SK-N-SH (cell line): ENCODE measurements at regions not wholly inside any gene's neighbourhood (a gene's known extent, or its start where the extent isn't known, plus 50 kb on each side); places are given as distances from the start of the nearest gene placed in this dataset.

ENCODE experiments used
- CTCF ChIA-PET: fragments of 300-600, 350-600 bp; formaldehyde crosslinking; extraction: SDS; loops from one replicate; lab custom pipeline; 2021; lab: Yijun Ruan, JAX
- POLR2A ChIA-PET: fragments of 350-600 bp; sonication (Branson Sonifier 250); formaldehyde crosslinking; extraction: SDS; loops from one replicate; lab custom pipeline; 2020; ENCODE audit warnings: antibody characterized with exemption, inconsistent platforms; lab: Yijun Ruan, JAX
- DNase-seq: peaks from one replicate; pipeline ENCODE4 v3.0.0; 2012
- H2AFZ ChIP-seq: fragments of 200-600 bp; sonication (generic); 2 replicates; pipeline ENCODE4 v1.8.1; 2016; ENCODE audit warnings: antibody characterized with exemption, mild to moderate bottlenecking, low read depth
- H3F3A ChIP-seq: fragments of 200-600 bp; sonication (generic); replicated peaks from 2 replicates; pipeline ENCODE3; 2016; ENCODE audit warnings: antibody characterized with exemption, mild to moderate bottlenecking; ENCODE audit not compliant: insufficient read depth
- H3K27ac ChIP-seq, 2 experiments: fragments of 200-500 bp in 1 of 2; fragments of 200-600 bp in 1 of 2; sonication (Bioruptor generic) in 1 of 2; sonication (generic), shearing (Covaris generic) in 1 of 2; 2 replicates each; pipeline versions ENCODE4 v1.5.1 to v1.6.1; 2014 to 2016; ENCODE audit warnings: low read depth in 2 of 2, inconsistent platforms in 1 of 2, low read length in 1 of 2, mild to moderate bottlenecking in 1 of 2, mixed read lengths in 1 of 2
- H3K27me3 ChIP-seq: fragments of 200-600 bp; sonication (generic), shearing (Covaris generic); 2 replicates; pipeline ENCODE4 v1.6.1; 2016; ENCODE audit warnings: mixed run types; ENCODE audit not compliant: insufficient read depth
- H3K36me3 ChIP-seq, 2 experiments: fragments of 200-500 bp in 1 of 2; fragments of 200-600 bp in 1 of 2; sonication (Bioruptor generic) in 1 of 2; sonication (generic) in 1 of 2; replicated peaks in 1 of 2; 2 replicates each; pipeline versions ENCODE3 to v1.5.1; 2014 to 2016; ENCODE audit warnings: low read length in 1 of 2, mild to moderate bottlenecking in 1 of 2; ENCODE audit not compliant: insufficient read depth in 2 of 2, control insufficient read depth in 1 of 2
- H3K4me1 ChIP-seq, 2 experiments: fragments of 200-500 bp in 1 of 2; fragments of 200-600 bp in 1 of 2; sonication (Bioruptor generic) in 1 of 2; sonication (generic), shearing (Covaris generic) in 1 of 2; 2 replicates each; pipeline versions ENCODE4 v1.5.1 to v1.6.1; 2014 to 2016; ENCODE audit warnings: low read depth in 1 of 2, low read length in 1 of 2, mixed run types in 1 of 2; ENCODE audit not compliant: insufficient read depth in 2 of 2, control insufficient read depth in 1 of 2
- H3K4me2 ChIP-seq: fragments of 200-600 bp; sonication (generic), shearing (Covaris generic); 2 replicates; pipeline ENCODE4 v1.6.1; 2017; ENCODE audit warnings: mixed run types
- H3K4me3 ChIP-seq, 2 experiments: fragments of 200-500 bp in 1 of 2; fragments of 200-600 bp in 1 of 2; sonication (Bioruptor generic) in 1 of 2; sonication (generic), shearing (Covaris generic) in 1 of 2; 2 replicates each; pipeline versions ENCODE4 v1.5.1 to v1.8.1; 2014 to 2016; ENCODE audit warnings: low read depth in 2 of 2, inconsistent platforms in 1 of 2, low read length in 1 of 2, mild to moderate bottlenecking in 1 of 2, mixed read lengths in 1 of 2, moderate library complexity in 1 of 2
- H3K79me2 ChIP-seq: fragments of 200-600 bp; sonication (generic); 2 replicates; pipeline ENCODE4 v1.8.1; 2017; ENCODE audit warnings: mild to moderate bottlenecking; ENCODE audit not compliant: insufficient read depth
- H3K9ac ChIP-seq: fragments of 200-600 bp; sonication (generic); 2 replicates; pipeline ENCODE4 v1.6.1; 2017; ENCODE audit warnings: mixed run types
- H3K9me2 ChIP-seq: fragments of 200-600 bp; sonication (generic); 2 replicates; pipeline ENCODE4 v1.6.1; 2017; ENCODE audit warnings: mixed run types
- H3K9me3 ChIP-seq: fragments of 200-600 bp; sonication (generic); 2 replicates; pipeline ENCODE4 v1.6.1; 2017; ENCODE audit warnings: mixed run types, mild to moderate bottlenecking, moderate library complexity
- H4K20me1 ChIP-seq: fragments of 200-600 bp; sonication (generic); 2 replicates; pipeline ENCODE4 v1.6.1; 2017; ENCODE audit warnings: mild to moderate bottlenecking, mixed run types; ENCODE audit not compliant: insufficient read depth
- CHD2 ChIP-seq: fragments of 150-350 bp; IDR thresholded peaks from 2 replicates; pipeline ENCODE4 v1.6.1; 2018; ENCODE audit warnings: low read length; ENCODE audit not compliant: partially characterized antibody
- ELF1 ChIP-seq: IDR thresholded peaks from 2 replicates; pipeline ENCODE4 v1.4.0; 2012
- EP300 ChIP-seq, 2 experiments: IDR thresholded peaks; 2 replicates each; pipeline versions ENCODE4 v1.4.0 to v1.6.1; 2012; ENCODE audit warnings: borderline replicate concordance in 1 of 2, low read depth in 1 of 2, low read length in 1 of 2
- EZH2phosphoT487 ChIP-seq: fragments of 200-600 bp; sonication (generic); IDR thresholded peaks from 2 replicates; pipeline ENCODE4 v1.6.1; 2017; ENCODE audit warnings: low read depth, mixed run types, mild to moderate bottlenecking, antibody characterized with exemption, moderate library complexity, borderline replicate concordance
- FOXJ3 ChIP-seq: sonication (generic); formaldehyde crosslinking; IDR thresholded peaks from 2 replicates; pipeline ENCODE4 v1.5.1; 2020; ENCODE audit warnings: mild to moderate bottlenecking, missing genetic modification reagents
- FOXM1 ChIP-seq: IDR thresholded peaks from 2 replicates; pipeline ENCODE4 v1.4.0; 2012; ENCODE audit warnings: low read depth, mild to moderate bottlenecking
- GATA2 ChIP-seq: sonication (generic); formaldehyde crosslinking; IDR thresholded peaks from 2 replicates; pipeline ENCODE4 v1.5.0; 2020; ENCODE audit warnings: mild to moderate bottlenecking, missing genetic modification reagents
- JUND ChIP-seq: IDR thresholded peaks from 2 replicates; pipeline ENCODE4 v1.4.0; 2012
- NRF1 ChIP-seq: IDR thresholded peaks from 2 replicates; pipeline ENCODE4 v1.6.1; 2012; ENCODE audit warnings: low read depth, mild to moderate bottlenecking, low read length
- PBX3 ChIP-seq: IDR thresholded peaks from 2 replicates; pipeline ENCODE4; 2012
- RFX5 ChIP-seq: IDR thresholded peaks from 2 replicates; pipeline ENCODE4 v1.6.1; 2012; ENCODE audit warnings: mild to moderate bottlenecking, improper control_type of control experiment, low read length
- SIN3A ChIP-seq: IDR thresholded peaks from 2 replicates; pipeline ENCODE4 v1.6.1; 2012; ENCODE audit warnings: low read depth, mild to moderate bottlenecking, low read length, moderate library complexity, borderline replicate concordance
- SMC3 ChIP-seq: IDR thresholded peaks from 2 replicates; pipeline ENCODE4 v1.6.1; 2012; ENCODE audit warnings: low read depth, low read length, improper control_type of control experiment
- TAF1 ChIP-seq: IDR thresholded peaks from 2 replicates; pipeline ENCODE4 v1.6.1; 2012; ENCODE audit warnings: low read depth, mild to moderate bottlenecking, low read length, moderate library complexity, borderline replicate concordance
- TCF12 ChIP-seq: IDR thresholded peaks from 2 replicates; pipeline ENCODE4 v1.4.0; 2012
- USF1 ChIP-seq: IDR thresholded peaks from 2 replicates; pipeline ENCODE4 v1.4.0; 2012; ENCODE audit warnings: low read depth, borderline replicate concordance
- YY1 ChIP-seq: IDR thresholded peaks from 2 replicates; pipeline ENCODE4 v1.4.0; 2012; ENCODE audit warnings: low read depth, mild to moderate bottlenecking
- WGBS: methylation state at CpG from one replicate; pipeline ENCODE4 v1.1.6; 2017; ENCODE audit warnings: low lambda C conversion rate; 5-methylcytosine and 5-hydroxymethylcytosine counted together
- TF ChIP-seq, protein P1 (sequence below): fragments of 150-350 bp; IDR thresholded peaks from 2 replicates; pipeline ENCODE4 v1.6.1; 2017; ENCODE audit warnings: antibody characterized with exemption, low read length, low read depth, borderline replicate concordance
- TF ChIP-seq, protein P2 (sequence below): fragments of 150-350 bp; IDR thresholded peaks from 2 replicates; pipeline ENCODE4 v1.6.1; 2016; ENCODE audit warnings: mild to moderate bottlenecking, low read depth, low read length

DNA sequence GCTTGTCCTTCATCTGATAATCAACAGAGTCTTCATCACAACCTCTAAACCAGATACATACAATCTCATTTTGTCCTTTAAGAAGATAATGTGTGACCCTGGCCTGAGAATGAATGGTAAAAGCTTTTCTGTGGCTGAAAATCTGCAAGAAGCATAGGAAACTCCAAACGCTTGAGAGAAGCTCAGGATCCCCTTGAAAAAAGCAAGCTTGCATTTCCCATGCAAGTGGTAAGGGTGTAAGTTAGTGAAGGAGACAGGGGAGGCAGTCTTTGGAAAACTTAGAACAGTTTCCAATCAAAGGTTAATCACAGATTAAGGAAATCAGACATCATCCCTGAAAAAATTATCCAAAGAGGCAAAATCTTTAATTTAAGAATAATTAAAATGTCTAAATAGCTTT is 413.6 kb upstream of the SALL3 start:
- no peaks in the 10 kb centered on the region for H3F3A ChIP-seq
- H3K9ac ChIP-seq = no peak overlapping the region
- TF ChIP-seq SIN3A (no peak), FOXM1 (no peak), ELF1 (no peak), USF1 (no peak), TAF1 (no peak), YY1 (no peak), GATA2 (CRISPR knock-in tag) (no peak), PBX3 (no peak), RFX5 (no peak), FOXJ3 (CRISPR knock-in tag) (no peak), NRF1 (no peak), SMC3 (no peak), JUND (no peak), EZH2phosphoT487 (no peak), TCF12 (no peak), EP300 (IDR thresholded peaks at IDR 0.05; ENCODE audit: borderline replicate concordance in 1 of 2, low read depth in 1 of 2, low read length in 1 of 2) (no peak), CHD2 (no peak)
- TF ChIP-seq, protein P1, sequence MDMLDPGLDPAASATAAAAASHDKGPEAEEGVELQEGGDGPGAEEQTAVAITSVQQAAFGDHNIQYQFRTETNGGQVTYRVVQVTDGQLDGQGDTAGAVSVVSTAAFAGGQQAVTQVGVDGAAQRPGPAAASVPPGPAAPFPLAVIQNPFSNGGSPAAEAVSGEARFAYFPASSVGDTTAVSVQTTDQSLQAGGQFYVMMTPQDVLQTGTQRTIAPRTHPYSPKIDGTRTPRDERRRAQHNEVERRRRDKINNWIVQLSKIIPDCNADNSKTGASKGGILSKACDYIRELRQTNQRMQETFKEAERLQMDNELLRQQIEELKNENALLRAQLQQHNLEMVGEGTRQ = no peak
- TF ChIP-seq, protein P2, sequence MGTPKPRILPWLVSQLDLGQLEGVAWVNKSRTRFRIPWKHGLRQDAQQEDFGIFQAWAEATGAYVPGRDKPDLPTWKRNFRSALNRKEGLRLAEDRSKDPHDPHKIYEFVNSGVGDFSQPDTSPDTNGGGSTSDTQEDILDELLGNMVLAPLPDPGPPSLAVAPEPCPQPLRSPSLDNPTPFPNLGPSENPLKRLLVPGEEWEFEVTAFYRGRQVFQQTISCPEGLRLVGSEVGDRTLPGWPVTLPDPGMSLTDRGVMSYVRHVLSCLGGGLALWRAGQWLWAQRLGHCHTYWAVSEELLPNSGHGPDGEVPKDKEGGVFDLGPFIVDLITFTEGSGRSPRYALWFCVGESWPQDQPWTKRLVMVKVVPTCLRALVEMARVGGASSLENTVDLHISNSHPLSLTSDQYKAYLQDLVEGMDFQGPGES = no peak
- H3K4me3 ChIP-seq = no peak overlapping the region
- no peaks in the 10 kb centered on the region for H3K27me3 ChIP-seq
- H3K4me1 ChIP-seq = no peaks in the 10 kb centered on the region
- no peaks in the 10 kb centered on the region for H3K36me3 ChIP-seq
- H2AFZ ChIP-seq = no peak overlapping the region
- H3K79me2 ChIP-seq = no peaks in the 10 kb centered on the region
- CTCF ChIA-PET = no interaction called here
- H4K20me1 ChIP-seq = no peaks in the 10 kb centered on the region
- no peaks in the 10 kb centered on the region for H3K9me3 ChIP-seq
- no peak overlapping the region for H3K4me2 ChIP-seq
- DNase-seq = no peak
- no peak overlapping the region for H3K27ac ChIP-seq
- POLR2A ChIA-PET = no interaction called here
- H3K9me2 ChIP-seq = 0 out of 2 replicates have a peak, but pooled peaks cover 3% of the 10 kb centered on the region
- 6% methylated on average over 1 of the region's 1 CpG for WGBS
